SK-N-MC (cell line): ENCODE measurements at regions not wholly inside any gene's neighbourhood (a gene's known extent, or its start where the extent isn't known, plus 50 kb on each side); places are given as distances from the start of the nearest gene placed in this dataset.

ENCODE experiments used
- EZH2 ChIP-seq: fragments of 200-600 bp; sonication (generic); IDR thresholded peaks from one replicate; pipeline ENCODE4 v1.6.1; 2017; ENCODE audit warnings: antibody characterized with exemption
- POLR2AphosphoS5 ChIP-seq: IDR thresholded peaks from 2 replicates; pipeline ENCODE4 v1.6.1; 2012; ENCODE audit warnings: mild to moderate bottlenecking, low read depth, low read length, borderline replicate concordance

- TF ChIP-seq EZH2 (no peak), POLR2AphosphoS5 (no peak)
Observed at GRCh38 chr20:11844691-11845090, 73.0 kb upstream of the BTBD3 start.
